HUDEP-2 (cell line): ENCODE measurements at regions not wholly inside any gene's neighbourhood (a gene's known extent, or its start where the extent isn't known, plus 50 kb on each side); places are given as distances from the start of the nearest gene placed in this dataset.

Experiments used
- DNase-seq, 76 experiments: peaks; one replicate each; lab custom pipeline; 2025; ENCODE audit not compliant: unreplicated experiment in 76 of 76; lab: John Stamatoyannopoulos, UW

DNA sequence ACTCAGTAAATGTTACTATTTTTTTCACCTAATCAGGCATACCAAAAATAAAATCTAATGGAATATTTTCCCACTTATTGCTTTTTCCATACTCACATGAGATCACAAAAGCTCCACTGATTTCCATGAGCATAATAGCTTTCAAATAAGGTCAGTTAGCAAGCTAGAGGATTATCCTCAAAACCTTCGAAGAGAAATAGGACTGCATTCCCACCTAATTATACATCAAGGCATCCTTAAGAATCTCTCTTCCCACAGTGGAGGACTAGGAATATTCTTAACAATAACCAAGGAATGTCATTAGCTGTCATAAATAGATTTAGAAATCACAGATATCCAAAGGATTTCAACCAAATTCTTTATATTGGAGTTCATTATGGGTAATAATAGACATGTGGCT is 127.9 kb upstream of the STT3B start:
- DNase-seq = no peak

DNA sequence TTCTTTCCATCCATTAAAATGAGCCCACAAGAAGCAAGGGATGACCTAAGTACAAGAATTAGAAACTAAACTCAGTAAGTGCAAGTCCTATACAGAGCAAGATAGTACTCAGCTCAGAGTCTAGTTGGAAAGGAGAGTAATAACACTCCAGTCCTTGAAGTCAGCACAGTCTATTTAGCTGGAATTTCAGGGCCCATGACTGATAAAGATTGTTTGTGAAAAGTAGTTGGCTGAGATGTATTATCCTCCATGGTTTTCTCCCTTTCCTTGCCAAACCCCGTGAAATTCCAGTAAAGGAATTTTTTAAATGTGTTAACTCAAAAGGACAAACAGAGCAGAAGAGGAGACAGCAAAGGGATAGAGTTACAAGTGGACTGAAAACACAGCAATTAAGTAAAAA is 127.2 kb upstream of the STT3B start:
- DNase-seq = no peak

DNA sequence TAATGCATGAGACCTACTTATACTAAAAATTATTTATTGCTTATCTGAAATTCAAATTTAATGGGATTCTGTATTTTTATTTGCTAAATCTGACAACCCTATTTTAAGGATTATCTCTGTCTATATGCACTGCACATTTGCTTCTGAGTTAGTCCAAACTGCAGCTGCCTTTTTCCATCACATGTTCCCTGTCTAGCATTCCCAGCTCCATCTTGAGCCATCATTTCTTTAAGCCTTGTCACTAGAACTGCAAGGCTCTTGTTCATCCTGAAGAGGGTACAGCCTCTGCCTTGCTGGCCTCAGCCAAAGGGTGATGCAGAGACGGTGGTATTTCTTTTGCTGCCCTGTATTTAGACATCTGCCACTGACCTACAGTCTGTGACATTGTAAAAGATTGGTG is 125.8 kb upstream of the STT3B start:
- no peak for DNase-seq

DNA sequence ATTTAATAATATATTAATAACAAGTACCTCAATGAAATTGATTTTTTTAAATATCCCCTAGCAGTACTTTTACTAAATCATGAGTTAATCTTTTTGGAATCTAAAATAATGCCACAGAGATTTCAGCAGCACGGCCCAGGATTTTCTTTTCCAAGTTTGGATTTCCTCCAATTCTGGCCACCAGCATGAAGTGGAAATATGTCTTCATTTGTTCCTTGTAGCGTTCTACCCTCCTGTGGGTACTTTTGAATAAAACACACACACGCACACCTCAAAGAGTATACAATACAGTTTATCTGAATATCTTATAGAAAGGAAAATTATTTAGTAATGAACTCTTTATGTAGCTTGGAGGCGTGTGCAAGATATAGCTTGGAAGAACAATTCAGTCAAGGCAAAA is 125.1 kb upstream of the STT3B start:
- no peak for DNase-seq

DNA sequence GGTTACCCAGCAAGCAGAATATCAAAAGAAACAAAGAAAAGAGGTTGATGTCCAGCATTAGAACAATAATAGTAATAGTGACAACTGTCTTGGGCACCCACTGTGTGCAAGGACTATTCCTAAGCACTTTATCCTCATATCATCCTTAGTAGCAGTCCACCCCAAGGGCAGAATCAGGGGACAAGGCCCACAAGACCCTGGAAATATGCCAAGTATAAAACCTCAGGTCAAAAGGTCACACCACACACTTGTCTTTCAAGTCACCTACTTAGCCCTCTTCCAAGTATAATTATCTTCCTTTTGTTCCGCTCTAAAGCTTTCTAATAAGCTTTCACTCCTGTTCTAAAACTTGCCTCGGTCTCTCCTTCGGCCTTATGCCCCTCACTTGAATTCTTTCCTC is 124.0 kb upstream of the STT3B start:
- DNase-seq = no peak

DNA sequence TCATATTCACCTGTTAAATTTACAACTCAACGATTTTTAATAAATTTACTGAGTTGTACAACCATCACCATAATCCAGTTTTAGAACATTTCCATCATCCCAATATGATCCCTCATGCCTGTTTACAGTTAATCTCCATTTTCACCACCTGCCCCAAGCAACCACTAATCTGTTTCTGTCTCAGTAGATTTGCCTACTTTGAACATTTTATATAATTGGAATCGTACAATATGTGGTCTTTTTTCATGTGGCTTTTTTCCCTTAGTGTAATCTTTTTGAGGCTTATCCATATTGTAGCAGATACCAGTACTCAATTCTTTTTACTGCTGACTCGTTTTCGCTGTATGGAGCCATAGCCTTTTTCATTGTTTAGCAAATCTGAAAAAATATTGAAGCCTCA is 123.3 kb upstream of the STT3B start:
- no peak for DNase-seq

DNA sequence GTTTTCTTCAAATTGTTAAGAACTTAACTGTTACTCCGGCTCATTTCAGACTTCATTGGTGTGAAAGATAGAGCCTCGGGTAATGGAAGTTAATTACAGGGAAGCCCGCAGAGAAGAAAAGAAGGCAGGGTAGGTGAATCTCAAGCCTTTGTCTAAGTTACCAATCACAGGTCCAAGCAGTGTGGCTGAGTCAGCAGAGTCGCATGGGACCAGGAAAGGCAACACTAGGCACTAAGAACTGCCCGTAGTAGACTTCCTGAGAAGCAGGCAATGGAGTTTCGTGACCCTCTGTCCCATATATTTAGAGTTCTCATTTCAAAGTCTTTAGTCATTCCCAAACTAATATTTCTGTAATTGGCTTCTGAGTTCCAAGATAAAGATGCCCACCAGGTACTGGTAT is 122.9 kb upstream of the STT3B start:
- no peak for DNase-seq

DNA sequence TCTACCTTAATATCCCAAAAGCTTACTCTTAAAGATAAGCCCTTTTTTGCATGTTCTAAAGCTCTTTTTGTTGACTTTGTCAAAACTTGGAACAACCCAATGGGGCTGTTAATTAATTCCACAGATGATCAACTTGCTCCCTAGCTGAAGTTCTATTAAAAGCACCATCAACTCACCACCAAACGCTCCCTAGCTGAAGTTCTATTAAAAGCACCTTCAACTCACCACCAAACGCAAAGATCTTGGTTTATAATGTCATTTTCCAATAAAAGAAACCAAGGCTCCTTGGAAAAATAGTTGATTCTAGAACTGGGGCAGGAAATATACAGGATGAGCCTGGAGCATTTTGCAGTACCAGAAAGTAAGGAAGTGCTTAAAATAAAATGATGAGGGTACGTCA is 122.3 kb upstream of the STT3B start:
- DNase-seq = no peak

DNA sequence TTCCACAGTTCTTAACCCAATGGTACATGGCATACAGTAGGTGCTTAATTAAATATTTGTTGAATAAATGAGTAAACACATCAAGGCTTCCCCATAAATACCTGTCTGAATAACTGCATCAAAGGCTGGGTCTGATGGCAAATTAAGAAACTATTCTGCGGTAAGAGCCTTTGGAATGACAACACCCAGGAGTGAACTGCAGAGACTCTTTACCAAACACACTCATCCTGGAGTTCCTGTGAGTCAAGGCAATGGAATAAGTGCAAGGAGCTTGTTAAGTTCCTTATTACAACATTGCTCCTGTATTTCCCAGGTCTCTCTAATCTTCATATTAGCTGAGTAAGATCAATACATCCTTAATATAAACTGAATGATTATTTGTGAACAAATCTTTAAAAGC is 119.9 kb upstream of the STT3B start:
- no peak for DNase-seq

DNA sequence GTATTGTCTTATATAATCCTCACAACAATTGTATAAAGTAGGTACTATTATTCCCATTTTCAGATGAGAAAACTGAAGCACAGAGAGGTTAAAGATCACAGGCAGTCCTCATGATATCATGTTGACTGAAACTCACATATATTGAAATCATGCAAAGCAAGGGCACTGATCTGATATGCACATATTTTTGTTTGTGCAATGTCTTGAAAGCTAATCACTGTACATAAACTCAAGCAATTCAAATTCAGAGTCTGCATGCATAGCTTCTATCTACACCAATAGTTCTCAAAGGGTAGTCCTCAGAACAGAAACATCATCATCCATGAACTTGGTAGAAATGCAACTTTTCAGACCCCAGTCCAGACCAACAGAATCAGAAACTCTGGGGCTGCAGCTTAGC is 119.2 kb upstream of the STT3B start:
- no peak for DNase-seq

DNA sequence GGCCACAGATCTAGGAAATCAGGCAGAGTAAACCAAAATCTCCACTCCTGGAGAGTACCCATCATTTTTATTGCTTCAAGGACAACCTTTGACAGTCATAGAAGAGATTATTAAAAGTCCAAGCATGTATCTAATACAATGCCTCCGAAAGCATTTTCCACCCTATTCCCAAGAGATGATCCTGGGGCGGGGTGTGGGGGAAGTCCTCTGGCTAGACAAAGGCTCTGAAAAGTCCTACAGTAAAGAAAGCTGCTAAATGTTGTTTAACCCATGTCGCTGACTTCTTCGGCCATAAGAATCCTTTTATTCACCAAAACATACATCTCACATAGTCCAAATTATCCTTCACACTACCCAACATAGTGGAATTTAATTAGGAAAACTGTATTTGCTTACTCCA is 115.7 kb upstream of the STT3B start:
- DNase-seq = no peak

DNA sequence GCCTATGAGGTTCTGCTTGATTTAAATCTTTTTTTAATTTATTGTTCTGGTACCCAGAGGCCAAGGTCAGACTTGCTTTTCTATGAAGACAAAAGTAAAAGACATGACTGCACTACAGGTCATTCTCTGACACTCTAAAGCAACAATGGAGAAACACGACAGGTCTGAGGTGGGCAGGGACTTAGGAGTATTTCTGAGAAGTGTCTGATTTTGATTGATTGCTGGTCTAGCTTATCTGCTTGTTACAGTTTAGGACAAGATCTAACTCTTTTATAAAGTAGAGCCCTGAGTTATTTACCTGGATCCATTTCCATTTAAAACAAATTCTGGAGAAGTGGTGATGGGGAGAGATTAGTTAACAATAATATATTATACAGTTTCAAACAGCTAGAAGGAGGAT is 115.2 kb upstream of the STT3B start:
- DNase-seq = no peak

DNA sequence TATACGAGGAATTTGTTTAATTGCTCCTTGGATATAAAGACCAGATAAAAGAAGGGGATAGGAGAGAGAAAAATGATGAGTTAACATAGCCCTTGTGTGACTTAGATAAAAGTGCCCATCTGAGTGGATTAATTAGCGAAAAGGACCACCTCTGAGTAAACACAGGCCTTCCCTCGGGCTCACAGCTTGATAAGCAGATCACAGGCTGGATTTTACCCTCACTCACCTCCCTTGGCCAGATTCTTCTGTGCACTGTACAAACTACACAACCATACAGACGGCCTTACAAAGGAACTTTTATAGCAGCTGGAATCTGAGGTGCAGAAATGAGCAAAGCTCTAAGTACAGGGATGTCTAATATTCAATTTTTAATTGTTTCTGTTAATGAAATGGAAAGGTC is 112.4 kb upstream of the STT3B start:
- DNase-seq = no peak

DNA sequence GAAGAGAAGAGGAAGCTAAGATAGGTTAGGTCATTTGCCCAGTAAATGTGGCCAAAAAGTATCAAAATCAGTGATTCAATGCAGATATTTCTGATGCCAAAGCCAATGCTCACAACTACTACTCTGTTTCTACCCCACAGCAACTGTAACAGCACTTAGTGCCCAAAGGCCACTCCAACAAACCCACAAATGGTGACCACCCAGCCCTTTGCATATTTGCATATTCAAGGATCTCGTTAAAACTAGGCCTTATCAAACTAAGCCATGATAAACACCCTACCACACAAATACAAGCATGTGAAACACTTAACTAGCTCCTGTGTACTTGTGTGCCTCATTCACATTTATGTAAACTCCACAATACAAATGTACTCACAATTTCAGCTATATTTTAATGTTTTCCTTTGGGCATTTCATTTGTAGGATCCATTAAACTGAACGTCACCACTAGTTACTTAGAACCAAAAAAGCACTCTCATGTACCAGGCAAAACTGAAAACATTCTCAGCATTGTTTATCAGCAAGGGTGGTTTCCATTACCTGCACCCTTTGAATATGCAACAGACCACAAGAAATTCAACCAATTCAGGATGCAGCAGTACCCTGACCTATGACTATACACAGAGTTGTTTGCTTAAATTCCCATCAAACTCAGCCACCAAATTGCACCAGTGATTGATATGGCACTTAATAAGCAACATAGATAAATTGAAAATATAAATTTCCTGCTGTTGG is 111.2 kb upstream of the STT3B start:
- no peak for DNase-seq

DNA sequence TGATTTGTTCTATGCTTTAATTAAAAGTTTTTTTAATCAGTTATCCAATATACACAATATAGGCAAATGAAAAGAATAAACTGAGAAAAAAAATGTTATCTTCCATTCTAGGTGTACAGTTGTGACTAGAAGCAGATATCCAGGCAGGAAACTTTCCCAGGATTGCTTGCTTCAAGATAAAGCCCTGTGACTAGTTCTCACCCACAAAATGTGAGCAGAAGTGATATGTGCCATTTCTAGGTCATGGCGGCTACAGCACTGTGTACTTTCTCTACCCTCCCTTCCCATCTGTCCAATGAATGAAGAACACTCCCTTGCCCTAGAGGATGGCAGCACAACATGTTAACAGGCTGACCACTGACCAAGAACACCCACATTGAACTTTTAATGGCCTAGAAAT is 110.5 kb upstream of the STT3B start:
- DNase-seq = no peak

DNA sequence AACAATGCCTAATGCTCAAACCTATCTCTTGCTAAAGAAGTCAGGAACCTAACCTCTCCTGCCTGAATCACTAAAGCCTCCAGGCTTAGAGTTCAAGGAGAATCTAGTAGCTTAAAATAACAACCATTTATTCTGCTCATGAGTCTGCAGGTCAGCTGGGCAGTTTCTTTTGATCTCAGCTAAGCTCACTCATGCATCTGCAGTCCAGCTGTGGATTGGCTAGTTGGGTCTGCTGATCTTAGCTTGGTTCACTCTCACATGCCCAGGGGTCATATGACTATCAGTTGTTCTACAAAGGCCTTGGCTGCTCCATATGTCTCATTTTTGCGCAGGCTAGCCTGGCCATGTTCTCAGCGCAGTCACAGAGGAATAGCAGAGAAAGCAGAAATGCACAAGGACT is 109.2 kb upstream of the STT3B start:
- no peak for DNase-seq

DNA sequence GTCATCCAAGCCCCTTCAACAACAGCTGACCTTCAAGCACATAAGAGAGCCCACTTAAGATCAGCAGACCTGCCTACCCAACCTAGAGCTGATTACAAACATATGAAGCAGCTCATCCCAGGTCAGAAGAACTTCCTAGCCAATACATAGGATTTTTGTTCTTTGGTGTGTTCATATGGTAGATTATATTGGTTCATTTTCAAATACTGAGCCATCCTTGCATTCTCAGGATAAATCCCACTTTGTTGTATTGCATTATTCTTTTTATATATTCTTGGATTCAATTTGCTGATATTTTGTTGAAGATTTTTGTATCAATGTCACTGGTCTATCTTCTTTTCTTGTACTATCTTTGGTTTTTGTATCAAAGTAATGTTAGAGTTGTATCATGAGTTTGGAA is 107.3 kb upstream of the STT3B start:
- DNase-seq = no peak

DNA sequence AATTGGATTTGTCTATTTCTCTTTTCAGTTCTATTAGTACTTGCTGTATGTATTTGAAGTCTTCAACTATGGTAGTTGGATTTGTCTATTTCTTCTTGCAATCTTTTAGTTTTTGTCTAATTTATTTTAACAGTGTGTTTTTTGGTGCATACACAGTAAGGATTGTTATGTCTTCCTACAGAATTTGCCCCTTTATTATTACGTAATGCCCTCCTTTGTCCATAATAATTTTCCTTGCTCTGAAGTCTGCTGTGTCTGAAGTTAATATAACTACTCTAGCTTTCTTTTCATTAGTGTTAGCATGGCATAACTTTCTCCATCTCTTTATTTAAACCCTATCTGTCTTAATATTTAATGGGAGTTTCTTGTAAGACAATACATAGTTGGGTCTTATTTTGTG is 105.1 kb upstream of the STT3B start:
- DNase-seq = no peak

DNA sequence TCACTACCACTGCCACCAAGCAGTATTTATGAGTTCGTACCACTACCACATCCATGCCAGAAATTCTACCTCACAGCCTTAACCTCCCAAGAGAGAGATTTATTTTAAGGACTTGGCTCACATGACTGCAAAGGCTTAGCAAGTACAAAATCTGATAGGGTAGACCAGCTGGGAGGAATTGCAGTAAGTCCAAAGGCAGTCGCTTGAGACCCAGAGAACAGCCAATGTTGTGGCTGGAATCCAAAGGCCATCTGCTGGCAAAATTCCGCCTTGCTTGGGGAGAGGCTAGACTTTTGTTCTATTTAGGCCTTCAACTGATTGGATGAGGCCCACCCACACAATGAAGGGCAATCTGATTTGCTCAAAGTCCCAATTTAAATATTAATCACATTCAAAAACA is 101.4 kb upstream of the STT3B start:
- DNase-seq = no peak

DNA sequence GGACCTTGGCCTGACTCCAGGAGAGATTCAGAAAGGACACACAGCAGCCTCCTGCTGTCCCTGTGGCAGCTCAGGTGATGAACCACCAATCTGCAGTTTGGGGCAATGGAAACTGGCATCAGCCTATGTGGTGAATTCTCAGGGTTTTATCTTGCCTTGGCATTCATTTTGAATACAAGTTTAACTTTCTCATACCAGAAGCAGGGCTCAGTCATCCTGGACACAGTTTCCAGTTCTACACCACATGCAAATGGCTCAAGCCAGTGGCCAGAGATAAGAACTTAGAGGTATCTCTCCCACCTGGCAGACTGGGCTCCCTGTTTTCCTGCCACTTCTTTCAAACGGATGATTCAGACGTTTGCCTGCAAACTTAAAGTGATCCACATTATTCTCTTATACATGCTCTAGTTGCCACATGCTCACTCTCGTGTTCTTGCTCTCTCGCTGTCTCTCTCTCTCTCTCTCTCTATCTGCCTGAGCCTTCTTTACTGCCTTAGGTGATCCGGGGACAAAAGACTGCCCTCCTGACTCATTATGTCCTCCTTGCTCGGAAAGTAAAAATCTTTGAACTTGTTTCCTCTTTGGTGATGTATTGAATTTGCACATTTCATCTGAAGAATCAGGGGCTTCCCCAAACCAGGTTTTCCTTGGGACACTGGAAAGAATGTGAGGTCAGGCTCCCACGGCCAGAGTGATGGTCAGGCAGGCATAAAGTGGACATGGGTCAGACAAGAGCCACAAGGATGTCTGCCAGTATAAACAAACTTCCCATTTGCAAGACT is 99.6 kb upstream of the STT3B start:
- DNase-seq = no peak

DNA sequence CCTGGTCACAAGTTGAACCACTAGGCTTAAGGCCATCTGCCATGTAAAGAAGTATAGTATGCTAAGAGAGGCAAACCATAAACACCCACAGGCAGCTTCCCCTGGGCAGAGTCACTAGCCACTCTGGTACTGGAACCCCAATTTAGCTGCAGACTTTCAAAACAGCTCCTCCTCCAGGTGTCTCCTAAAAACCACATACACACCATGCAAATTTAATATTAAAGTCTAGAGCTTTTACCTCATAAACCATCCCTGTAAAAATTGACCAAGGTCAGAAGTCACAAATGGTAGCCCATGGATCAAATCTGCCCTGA is 99.1 kb upstream of the STT3B start:
- no peak for DNase-seq

DNA sequence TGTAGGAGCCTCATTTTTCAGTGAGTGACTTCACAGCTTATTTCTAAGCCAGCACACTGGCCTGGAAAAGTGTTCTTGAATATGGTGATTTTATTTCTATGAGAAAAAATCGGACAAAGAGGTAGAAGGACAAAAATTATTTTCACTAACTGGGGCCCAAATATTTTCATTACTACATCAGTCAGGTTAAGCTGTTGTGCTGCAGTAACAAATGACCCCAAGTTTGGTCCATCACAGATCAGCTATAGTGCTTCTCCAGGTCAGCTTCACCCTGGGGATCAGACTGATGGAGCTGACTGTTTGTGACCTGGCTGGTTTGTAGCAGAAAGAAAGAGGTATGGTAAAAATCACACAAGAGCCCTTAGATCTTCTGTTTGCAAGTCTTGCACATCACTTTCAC is 97.9 kb upstream of the STT3B start:
- DNase-seq = no peak

DNA sequence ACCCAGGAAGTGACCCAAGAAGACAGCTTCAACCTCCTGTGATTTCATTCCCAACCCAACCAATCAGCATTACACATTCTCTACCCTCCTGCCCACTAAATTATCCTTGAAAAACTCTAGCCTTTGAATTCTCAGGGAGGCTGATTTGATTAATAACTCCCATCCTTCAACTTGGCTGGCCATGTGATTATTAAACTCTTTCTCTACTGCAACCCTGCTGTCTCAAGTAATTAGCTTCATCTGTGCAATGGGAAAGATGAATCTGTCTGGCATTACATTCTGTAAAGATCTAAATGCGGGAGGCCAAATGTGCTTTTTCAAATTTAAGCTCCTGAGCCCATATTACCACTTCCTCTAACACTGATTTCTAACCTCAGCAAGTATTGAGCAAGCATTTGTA is 95.9 kb upstream of the STT3B start:
- DNase-seq = no peak
